LHCN-M2 (cell line): ENCODE measurements at regions not wholly inside any gene's neighbourhood (a gene's known extent, or its start where the extent isn't known, plus 50 kb on each side); places are given as distances from the start of the nearest gene placed in this dataset.

ENCODE experiments used
- DNase-seq: peaks from one replicate; pipeline ENCODE4 v3.0.0-alpha.2; 2012; ENCODE audit warnings: low read depth

- DNase-seq, result no peak
These were observed 52.3 kb upstream of the ARMC3 start for GRCh38 chr10:22875581-22875980.

- DNase-seq, result no peak
These were observed 53.5 kb upstream of the ARMC3 start for GRCh38 chr10:22874189-22874854.

GRCh38 chr10:22856444-22857074 lies 71.3 kb upstream of the ARMC3 start:
- no peak for DNase-seq

GRCh38 chr10:22854935-22855421 lies 72.9 kb upstream of the ARMC3 start:
- DNase-seq, result peak; percentile 43

GRCh38 chr10:22853906-22854447 lies 73.9 kb upstream of the ARMC3 start:
- peak; percentile 59 for DNase-seq

- no peak for DNase-seq
These were observed 75.0 kb upstream of the ARMC3 start for GRCh38 chr10:22852712-22853353.

- peak; percentile 57 for DNase-seq
These were observed 76.0 kb upstream of the ARMC3 start for GRCh38 chr10:22851865-22852239.

GRCh38 chr10:22850541-22850940 lies 77.3 kb upstream of the ARMC3 start:
- peak; percentile 13 for DNase-seq

GRCh38 chr10:22849077-22849805 lies 78.6 kb upstream of the ARMC3 start:
- DNase-seq, result peak; percentile 72

- no peak for DNase-seq
These were observed 79.3 kb upstream of the ARMC3 start for GRCh38 chr10:22848509-22848908.

- no peak for DNase-seq
These were observed 81.6 kb upstream of the ARMC3 start for GRCh38 chr10:22846294-22846693.

GRCh38 chr10:22839639-22840038 lies 88.2 kb upstream of the ARMC3 start:
- DNase-seq, result no peak

- no peak for DNase-seq
These were observed 90.1 kb upstream of the ARMC3 start for GRCh38 chr10:22837771-22838170.

- DNase-seq, result no peak
These were observed 90.5 kb upstream of the ARMC3 start for GRCh38 chr10:22837351-22837750.

GRCh38 chr10:22834471-22834870 lies 93.4 kb upstream of the ARMC3 start:
- no peak for DNase-seq

GRCh38 chr10:22833781-22834180 lies 94.1 kb upstream of the ARMC3 start:
- DNase-seq, result no peak

- DNase-seq, result no peak
These were observed 94.5 kb upstream of the ARMC3 start for GRCh38 chr10:22833353-22833752.

GRCh38 chr10:22832851-22833250 lies 95.0 kb upstream of the ARMC3 start:
- DNase-seq, result no peak

- DNase-seq, result no peak
These were observed 95.7 kb upstream of the ARMC3 start for GRCh38 chr10:22832066-22832602.

- DNase-seq, result no peak
These were observed 96.3 kb upstream of the ARMC3 start for GRCh38 chr10:22831586-22831985.

GRCh38 chr10:22828712-22829111 lies 99.1 kb upstream of the ARMC3 start:
- DNase-seq, result peak; percentile 62

GRCh38 chr10:22825841-22826240 lies 102.0 kb upstream of the ARMC3 start:
- no peak for DNase-seq
